LNCAP (cell line): ENCODE measurements at regions not wholly inside any gene's neighbourhood (a gene's known extent, or its start where the extent isn't known, plus 50 kb on each side); places are given as distances from the start of the nearest gene placed in this dataset.

ENCODE experiments used
- CTCF ChIP-seq: fragments of 450-650 bp; IDR thresholded peaks from 2 replicates; pipeline ENCODE4 v1.5.1; 2017; ENCODE audit warnings: mild to moderate bottlenecking

- no peak for TF ChIP-seq CTCF
Observed at GRCh38 chr7:70937424-70937823, 194.5 kb upstream of the GALNT17 start.

DNA sequence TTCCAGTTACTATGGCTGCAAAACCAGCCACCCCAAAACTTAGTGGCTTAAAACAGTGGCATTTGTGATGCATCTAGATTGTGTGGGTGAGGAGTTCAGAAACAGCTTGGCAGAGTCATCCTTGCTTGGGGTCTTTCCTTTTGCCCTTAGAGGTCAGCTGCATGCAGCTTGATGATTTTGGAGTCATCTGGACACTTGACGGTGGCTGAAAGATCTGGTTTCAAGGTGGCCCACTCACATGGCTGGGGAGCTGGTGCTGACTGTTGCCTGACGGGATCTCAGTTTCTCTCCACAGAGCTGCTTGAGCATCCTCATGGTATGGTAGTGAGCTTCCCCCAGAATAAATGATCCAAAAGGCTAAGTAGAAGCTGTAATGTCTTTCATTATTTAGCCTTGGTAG lies 191.3 kb upstream of the GALNT17 start:
- TF ChIP-seq CTCF = no peak

- TF ChIP-seq CTCF = no peak
Observed at GRCh38 chr7:70942791-70943190, 189.2 kb upstream of the GALNT17 start.

GRCh38 chr7:70944516-70944915 lies 187.4 kb upstream of the GALNT17 start:
- no peak for TF ChIP-seq CTCF

DNA sequence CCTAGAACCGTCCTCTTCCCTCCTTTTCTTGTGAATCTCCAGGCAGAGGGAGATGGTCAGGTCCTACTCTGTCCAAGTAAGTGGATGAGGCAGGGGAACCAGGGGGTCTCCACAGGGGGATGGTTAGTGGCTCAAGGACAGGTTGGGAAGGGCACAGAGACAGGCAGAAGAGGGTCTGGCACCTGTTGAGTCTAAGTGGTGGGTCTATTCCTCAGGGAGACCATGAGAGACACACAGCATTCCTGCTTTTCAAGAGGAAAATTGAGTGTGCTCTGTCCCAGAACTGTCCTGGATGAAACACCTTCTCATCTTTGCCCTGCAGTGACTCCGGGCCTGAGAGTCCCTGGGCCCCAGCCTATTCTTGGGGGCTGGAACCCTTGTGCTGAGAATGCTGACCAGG lies 184.8 kb upstream of the GALNT17 start:
- TF ChIP-seq CTCF = no peak

GRCh38 chr7:70949862-70950261 lies 182.1 kb upstream of the GALNT17 start:
- TF ChIP-seq CTCF = no peak

DNA sequence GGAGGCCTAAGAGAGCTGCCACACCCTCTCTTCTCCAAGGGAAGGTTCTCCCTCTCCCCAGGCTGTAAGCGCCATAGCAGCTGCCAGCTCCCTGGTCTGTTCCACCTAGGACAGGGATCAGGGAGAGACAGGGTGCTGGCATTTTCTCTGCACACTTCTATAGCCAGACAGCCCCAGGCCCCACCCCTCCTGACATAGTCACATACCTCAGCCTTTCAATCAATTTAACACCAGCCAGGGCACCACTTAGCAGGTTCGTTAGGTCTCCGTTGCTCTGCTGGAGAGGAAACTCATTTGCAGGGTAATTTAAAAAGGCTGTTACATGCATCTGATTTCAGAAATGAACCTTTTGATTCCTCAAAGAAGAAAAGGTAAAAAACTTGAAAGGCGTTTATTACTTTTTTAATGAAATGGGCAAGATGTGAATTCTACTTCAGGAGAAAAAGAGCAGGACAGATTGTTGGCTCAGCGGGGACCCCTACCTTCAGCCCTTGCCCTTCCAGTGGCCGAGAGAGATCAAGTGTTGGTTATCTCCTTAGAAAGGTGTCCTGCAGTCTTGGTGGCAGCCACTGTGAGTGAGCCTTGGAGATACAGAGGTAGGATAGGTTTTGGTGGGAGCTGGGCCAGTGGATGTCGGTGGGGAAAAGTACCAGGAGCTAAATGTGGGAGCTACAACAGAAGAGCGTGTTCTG lies 180.5 kb upstream of the GALNT17 start:
- TF ChIP-seq CTCF = no peak

DNA sequence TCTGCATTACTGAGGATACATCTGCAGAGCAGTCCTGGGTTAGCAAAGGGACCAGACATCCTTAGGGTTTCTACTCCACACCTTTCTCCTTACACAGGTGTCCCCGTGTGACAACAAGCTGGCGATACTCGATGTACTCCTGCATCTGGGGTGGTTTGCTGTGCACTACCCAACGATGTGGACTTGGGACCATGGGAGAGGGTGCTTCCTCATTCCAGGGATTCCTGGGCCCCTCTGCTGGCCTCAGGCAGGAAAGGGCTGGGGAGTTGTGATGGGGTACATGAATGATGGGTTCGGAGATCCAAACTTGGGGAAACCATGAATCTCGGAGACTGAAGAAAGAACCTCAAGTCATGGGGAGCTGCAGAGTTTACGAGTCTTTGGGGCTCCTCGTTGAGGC lies 179.6 kb upstream of the GALNT17 start:
- no peak for TF ChIP-seq CTCF
